ENCODE measurements at regions not wholly inside any gene's neighbourhood (a gene's known extent, or its start where the extent isn't known, plus 50 kb on each side); places are given as distances from the start of the nearest gene placed in this dataset.

DNA sequence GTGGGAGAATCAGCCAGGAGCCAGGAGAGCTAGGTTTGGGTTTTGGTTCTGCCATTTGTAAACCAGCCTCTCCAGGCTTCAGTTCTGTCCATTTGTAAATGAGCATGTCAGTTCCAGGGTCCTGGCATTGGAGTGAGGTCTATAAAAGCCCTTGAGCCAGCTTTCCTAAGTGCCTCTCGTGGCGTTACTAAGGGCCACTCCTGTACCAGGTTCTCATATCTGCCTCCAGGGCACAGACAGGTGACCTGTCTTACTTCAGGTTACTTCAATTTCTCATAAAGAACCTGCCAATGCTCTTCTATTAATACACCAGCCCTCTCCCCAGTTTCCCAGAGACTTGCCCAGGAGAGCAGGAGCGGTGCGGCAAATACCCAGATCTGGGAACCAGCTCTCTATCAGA is 101.9 kb downstream of the VEGFA start:
- no peak for DNase-seq (ENCODE audit: low read depth)
- TF ChIP-seq, protein P1, sequence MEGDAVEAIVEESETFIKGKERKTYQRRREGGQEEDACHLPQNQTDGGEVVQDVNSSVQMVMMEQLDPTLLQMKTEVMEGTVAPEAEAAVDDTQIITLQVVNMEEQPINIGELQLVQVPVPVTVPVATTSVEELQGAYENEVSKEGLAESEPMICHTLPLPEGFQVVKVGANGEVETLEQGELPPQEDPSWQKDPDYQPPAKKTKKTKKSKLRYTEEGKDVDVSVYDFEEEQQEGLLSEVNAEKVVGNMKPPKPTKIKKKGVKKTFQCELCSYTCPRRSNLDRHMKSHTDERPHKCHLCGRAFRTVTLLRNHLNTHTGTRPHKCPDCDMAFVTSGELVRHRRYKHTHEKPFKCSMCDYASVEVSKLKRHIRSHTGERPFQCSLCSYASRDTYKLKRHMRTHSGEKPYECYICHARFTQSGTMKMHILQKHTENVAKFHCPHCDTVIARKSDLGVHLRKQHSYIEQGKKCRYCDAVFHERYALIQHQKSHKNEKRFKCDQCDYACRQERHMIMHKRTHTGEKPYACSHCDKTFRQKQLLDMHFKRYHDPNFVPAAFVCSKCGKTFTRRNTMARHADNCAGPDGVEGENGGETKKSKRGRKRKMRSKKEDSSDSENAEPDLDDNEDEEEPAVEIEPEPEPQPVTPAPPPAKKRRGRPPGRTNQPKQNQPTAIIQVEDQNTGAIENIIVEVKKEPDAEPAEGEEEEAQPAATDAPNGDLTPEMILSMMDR (IDR thresholded peaks at IDR 0.05; ENCODE audit: insufficient read depth, low read length, poor library complexity, severe bottlenecking), result no peak
- H3K27me3 ChIP-seq (ENCODE audit: control insufficient read depth, insufficient read depth, low read length), result peaks cover 3% of the 10 kb centered on the region
- no peak overlapping the region for H3K4me3 ChIP-seq (ENCODE audit: low read depth, low read length)
- H3K36me3 ChIP-seq (ENCODE audit: control insufficient read depth, insufficient read depth, low read length), result no peaks in the 10 kb centered on the region

DNA sequence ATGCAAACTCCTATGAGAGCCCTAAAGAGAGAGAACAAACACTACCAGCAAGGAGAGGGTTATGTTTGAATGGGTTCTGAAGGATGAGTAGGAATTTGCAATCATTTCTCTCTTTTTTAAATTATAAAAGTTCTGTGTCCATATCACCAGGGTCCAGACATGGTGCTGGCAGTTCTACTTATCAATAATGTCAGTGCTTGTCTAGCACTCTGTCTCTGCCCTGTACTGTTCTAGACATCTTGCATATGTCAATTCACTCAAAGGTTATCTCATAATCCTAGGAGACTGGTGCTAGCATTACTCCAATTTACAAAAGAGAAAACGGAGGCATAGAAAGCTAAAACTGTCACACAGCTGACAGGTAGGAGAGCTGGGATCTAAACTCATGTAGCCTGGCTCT is 101.3 kb downstream of the VEGFA start:
- TF ChIP-seq, protein P1 (IDR thresholded peaks at IDR 0.05; ENCODE audit: insufficient read depth, low read length, poor library complexity, severe bottlenecking), result no peak
- peaks cover 3% of the 10 kb centered on the region for H3K27me3 ChIP-seq (ENCODE audit: control insufficient read depth, insufficient read depth, low read length)
- H3K36me3 ChIP-seq (ENCODE audit: control insufficient read depth, insufficient read depth, low read length), result no peaks in the 10 kb centered on the region
- no peak for DNase-seq (ENCODE audit: low read depth)
- no peak overlapping the region for H3K4me3 ChIP-seq (ENCODE audit: low read depth, low read length)

DNA sequence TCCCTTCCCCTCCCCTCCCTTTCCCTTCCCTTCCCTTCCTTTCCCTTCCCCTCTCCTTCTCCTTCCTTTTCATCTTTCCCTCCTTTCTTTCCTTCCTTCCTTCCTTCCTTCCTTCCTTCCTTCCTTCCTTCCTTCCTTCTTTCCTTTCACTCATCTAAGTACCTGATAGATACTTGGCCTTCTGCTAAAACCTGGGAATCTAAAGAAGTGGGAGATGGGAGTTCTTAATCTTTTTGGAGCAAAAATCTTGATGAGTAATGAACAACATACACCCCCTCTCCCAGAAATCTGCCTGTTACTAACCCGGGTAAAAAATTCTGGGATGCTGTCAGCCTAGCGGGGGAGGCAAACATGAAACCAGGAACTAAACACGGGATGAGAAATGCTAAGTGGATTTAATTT is 100.7 kb downstream of the VEGFA start:
- no peak for DNase-seq (ENCODE audit: low read depth)
- H3K27me3 ChIP-seq (ENCODE audit: control insufficient read depth, insufficient read depth, low read length), result peaks cover 3% of the 10 kb centered on the region
- TF ChIP-seq, protein P1 (IDR thresholded peaks at IDR 0.05; ENCODE audit: insufficient read depth, low read length, poor library complexity, severe bottlenecking), result no peak
- no peaks in the 10 kb centered on the region for H3K36me3 ChIP-seq (ENCODE audit: control insufficient read depth, insufficient read depth, low read length)
- no peak overlapping the region for H3K4me3 ChIP-seq (ENCODE audit: low read depth, low read length)

DNA sequence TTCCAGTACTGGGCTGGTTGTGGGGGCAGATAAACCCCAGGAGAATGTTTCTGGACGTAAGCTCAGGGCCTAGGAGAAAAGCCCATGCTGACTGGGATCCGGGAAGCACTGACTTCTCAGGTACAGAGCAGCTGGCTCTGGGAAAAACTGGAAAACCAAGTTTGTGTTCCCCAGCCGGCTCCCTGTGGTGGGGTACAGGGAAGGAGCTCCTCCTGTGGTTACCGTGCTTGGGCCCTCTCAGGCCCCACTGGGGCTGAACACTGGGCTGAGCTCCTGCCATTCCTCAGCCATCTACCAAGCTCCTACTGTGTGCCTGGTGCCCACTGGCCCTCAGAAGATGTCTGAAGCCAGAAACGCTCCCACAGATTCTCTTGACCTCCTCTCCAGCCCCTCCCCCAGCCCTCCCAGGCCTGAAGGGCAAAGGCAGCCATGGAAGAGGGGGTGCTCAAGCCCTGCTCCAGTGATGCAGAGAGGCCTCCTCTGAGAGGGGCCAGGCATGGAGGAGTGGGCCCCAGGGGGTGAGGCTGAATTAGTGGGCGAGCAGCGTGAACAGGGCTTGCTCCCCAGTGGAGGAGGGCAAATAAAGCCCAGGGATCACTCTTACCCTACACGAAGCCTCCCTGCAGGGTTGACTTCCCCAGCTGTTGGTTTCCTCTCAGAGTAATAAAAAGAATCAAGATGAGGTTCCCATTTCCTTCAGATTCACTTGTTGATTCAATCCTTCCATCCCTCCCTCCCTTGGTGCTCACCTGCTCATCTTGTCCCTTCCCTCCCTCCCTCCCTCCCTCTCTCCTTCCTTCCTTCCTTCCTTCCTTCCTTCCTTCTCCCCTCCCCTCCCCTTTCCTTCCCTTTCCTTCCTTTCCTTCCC is 100.0 kb downstream of the VEGFA start:
- no peaks in the 10 kb centered on the region for H3K36me3 ChIP-seq (ENCODE audit: control insufficient read depth, insufficient read depth, low read length)
- no peak overlapping the region for H3K4me3 ChIP-seq (ENCODE audit: low read depth, low read length)
- H3K27me3 ChIP-seq (ENCODE audit: control insufficient read depth, insufficient read depth, low read length), result peaks cover 7% of the 10 kb centered on the region
- TF ChIP-seq, protein P1 (IDR thresholded peaks at IDR 0.05; ENCODE audit: insufficient read depth, low read length, poor library complexity, severe bottlenecking), result no peak
- DNase-seq (ENCODE audit: low read depth), result no peak

DNA sequence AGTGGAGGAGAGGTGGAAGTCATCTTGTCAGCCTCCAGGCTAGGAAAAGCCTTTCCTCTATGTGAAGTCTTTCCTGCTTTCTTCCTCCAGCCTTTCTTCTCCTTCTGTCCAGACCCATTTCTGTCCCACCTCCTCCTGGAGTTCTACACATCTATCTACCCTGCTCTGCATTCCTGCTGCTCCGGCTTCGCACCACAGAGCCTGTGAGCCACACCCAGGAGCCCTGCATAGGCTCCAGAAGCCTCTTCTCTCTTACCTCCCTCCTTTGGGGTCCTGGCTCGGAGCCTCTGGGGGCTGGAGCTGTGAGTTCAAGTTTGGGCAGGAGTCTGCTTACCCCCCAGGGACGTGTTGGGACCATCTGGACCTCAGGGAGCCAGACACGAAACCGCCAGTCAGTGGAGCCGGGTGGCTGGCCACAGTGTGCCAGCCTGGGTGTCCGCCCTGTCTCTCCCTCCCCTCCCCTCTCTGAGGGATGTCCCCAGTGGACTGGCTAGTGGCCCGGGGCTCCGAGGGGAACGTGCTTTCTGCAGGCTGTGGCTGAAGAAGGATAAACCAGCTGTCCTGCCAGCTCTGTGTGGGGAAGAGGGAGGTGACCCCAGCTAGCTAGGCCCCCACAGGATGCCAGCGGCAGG is 99.2 kb downstream of the VEGFA start:
- no peak for DNase-seq (ENCODE audit: low read depth)

More for the DNA sequence above, 99.2 kb downstream of the VEGFA start:
- TF ChIP-seq, protein P1 (IDR thresholded peaks at IDR 0.05; ENCODE audit: insufficient read depth, low read length, poor library complexity, severe bottlenecking), result no peak
- no peaks in the 10 kb centered on the region for H3K36me3 ChIP-seq (ENCODE audit: control insufficient read depth, insufficient read depth, low read length)
- no peak overlapping the region for H3K4me3 ChIP-seq (ENCODE audit: low read depth, low read length)
- H3K27me3 ChIP-seq (ENCODE audit: control insufficient read depth, insufficient read depth, low read length), result peaks cover 5% of the 10 kb centered on the region
